ENCODE measurements at regions not wholly inside any gene's neighbourhood (a gene's known extent, or its start where the extent isn't known, plus 50 kb on each side); places are given as distances from the start of the nearest gene placed in this dataset.
A peak's percentile ranks its signal among the peaks of the same experiment; 100 is the strongest.

GRCh38 chr10:109457302-109457638 lies 466.0 kb downstream of the XPNPEP1 start:
- ATAC-seq (ENCODE audit: insufficient number of reproducible peaks, low FRiP score, low read depth) (no peak), DNase-seq (ENCODE audit: low spot score) (no peak)
- Histone ChIP-seq H3K36me3 (no peaks in the 10 kb centered on the region), H3K4me3 (peak overlapping the region; percentile 36), H3K4me1 (ENCODE audit: control insufficient read depth in 1 of 2, low read depth in 2 of 2) (no peaks in the 10 kb centered on the region), H3K27ac (no peak overlapping the region), H3K9me3 (peaks cover 5% of the 10 kb centered on the region), H3K27me3 (replicated peaks; ENCODE audit: insufficient read depth) (no peaks in the 10 kb centered on the region)
- no peak for TF ChIP-seq CTCF (IDR thresholded peaks at IDR 0.05)

GRCh38 chr10:109456566-109457301 lies 466.6 kb downstream of the XPNPEP1 start:
- Histone ChIP-seq H3K36me3 (no peaks in the 10 kb centered on the region), H3K4me3 (peak overlapping the region; percentile 36), H3K27me3 (replicated peaks; ENCODE audit: insufficient read depth) (no peaks in the 10 kb centered on the region), H3K9me3 (peaks cover 5% of the 10 kb centered on the region), H3K27ac (no peak overlapping the region), H3K4me1 (ENCODE audit: control insufficient read depth in 1 of 2, low read depth in 2 of 2) (no peaks in the 10 kb centered on the region)
- no peak for DNase-seq (ENCODE audit: low spot score)
- no peak for TF ChIP-seq CTCF (IDR thresholded peaks at IDR 0.05)
- ATAC-seq (ENCODE audit: insufficient number of reproducible peaks, low FRiP score, low read depth), result no peak

GRCh38 chr10:109454691-109455090 lies 468.6 kb downstream of the XPNPEP1 start:
- no peak for ATAC-seq (ENCODE audit: insufficient number of reproducible peaks, low FRiP score, low read depth)
- TF ChIP-seq CTCF (IDR thresholded peaks at IDR 0.05), result no peak
- Histone ChIP-seq H3K4me3 (no peak overlapping the region), H3K36me3 (no peaks in the 10 kb centered on the region), H3K9me3 (peaks cover 5% of the 10 kb centered on the region), H3K27ac (no peak overlapping the region), H3K4me1 (ENCODE audit: control insufficient read depth in 1 of 2, low read depth in 2 of 2) (no peaks in the 10 kb centered on the region), H3K27me3 (replicated peaks; ENCODE audit: insufficient read depth) (no peaks in the 10 kb centered on the region)
- no peak for DNase-seq (ENCODE audit: low spot score)

GRCh38 chr10:109451879-109452278 lies 471.4 kb downstream of the XPNPEP1 start:
- no peak for TF ChIP-seq CTCF (IDR thresholded peaks at IDR 0.05)
- Histone ChIP-seq H3K4me1 (ENCODE audit: control insufficient read depth in 1 of 2, low read depth in 2 of 2) (peaks cover 0 to 11% of the 10 kb centered on the region in 2 donors), H3K9me3 (no peaks in the 10 kb centered on the region), H3K36me3 (no peaks in the 10 kb centered on the region), H3K27me3 (replicated peaks; ENCODE audit: insufficient read depth) (no peaks in the 10 kb centered on the region), H3K4me3 (no peak overlapping the region), H3K27ac (no peak overlapping the region)
- ATAC-seq (ENCODE audit: insufficient number of reproducible peaks, low FRiP score, low read depth) (no peak), DNase-seq (ENCODE audit: low spot score) (no peak)

- Histone ChIP-seq H3K4me1 (ENCODE audit: control insufficient read depth in 1 of 2, low read depth in 2 of 2) (peaks cover 0 to 11% of the 10 kb centered on the region in 2 donors), H3K27ac (no peak overlapping the region), H3K36me3 (no peaks in the 10 kb centered on the region), H3K4me3 (no peak overlapping the region), H3K27me3 (replicated peaks; ENCODE audit: insufficient read depth) (no peaks in the 10 kb centered on the region), H3K9me3 (no peaks in the 10 kb centered on the region)
- DNase-seq (ENCODE audit: low spot score) (no peak), ATAC-seq (ENCODE audit: insufficient number of reproducible peaks, low FRiP score, low read depth) (no peak)
- no peak for TF ChIP-seq CTCF (IDR thresholded peaks at IDR 0.05)
These were observed 472.6 kb downstream of the XPNPEP1 start for GRCh38 chr10:109450702-109451101.
